Uterus (tissue), 2 donors: ENCODE measurements at regions not wholly inside any gene's neighbourhood (a gene's known extent, or its start where the extent isn't known, plus 50 kb on each side); places are given as distances from the start of the nearest gene placed in this dataset.

Experiments
- CTCF ChIP-seq, 4 experiments: fragments of 200-600 bp in 2 of 4; fragments of 450-650 bp in 2 of 4; sonication (generic) in 2 of 4; IDR thresholded peaks; one replicate each; pipeline ENCODE4 v1.5.1; 2016 to 2019; ENCODE audit warnings: antibody characterized with exemption in 4 of 4, mild to moderate bottlenecking in 2 of 4, moderate library complexity in 1 of 4
- POLR2A ChIP-seq, 2 donors: fragments of 450-650 bp; IDR thresholded peaks; one replicate each; pipeline ENCODE4 v1.6.1; 2016; ENCODE audit warnings: antibody characterized with exemption in 2 of 2, mild to moderate bottlenecking in 1 of 2, moderate library complexity in 1 of 2

DNA sequence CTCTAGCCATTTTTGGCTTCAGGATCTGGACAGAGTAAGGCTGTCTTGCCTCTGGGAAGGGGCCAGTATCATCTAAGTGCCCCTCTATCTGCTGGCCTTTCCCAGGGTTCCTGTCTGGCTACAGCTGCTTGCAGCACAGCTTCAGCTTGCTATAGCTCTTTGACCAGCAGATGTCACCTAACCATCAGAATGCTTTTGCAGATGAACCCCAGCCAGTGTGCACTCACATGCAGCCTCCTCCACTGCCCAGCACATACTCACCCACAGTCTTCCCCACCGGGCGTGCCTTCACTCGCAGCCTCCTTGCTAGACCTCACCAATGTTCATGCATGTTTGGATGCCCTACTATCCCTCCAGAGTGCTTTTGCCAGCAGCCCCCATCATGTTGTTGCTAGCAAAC lies 769.0 kb downstream of the BRINP3 start:
- TF ChIP-seq CTCF (IDR thresholded peaks at IDR 0.05) (no peak), POLR2A (IDR thresholded peaks at IDR 0.05) (no peak)
